ENCODE measurements at regions not wholly inside any gene's neighbourhood (a gene's known extent, or its start where the extent isn't known, plus 50 kb on each side); places are given as distances from the start of the nearest gene placed in this dataset.

- DNase-seq (ENCODE audit: low read depth): peak; percentile 51
- TF ChIP-seq CTCF (IDR thresholded peaks at IDR 0.05; ENCODE audit: insufficient read depth, low read length): no peak
- no peak overlapping the region for H3K4me3 ChIP-seq (ENCODE audit: low read depth, low read length)
Observed at GRCh38 chr21:28227881-28228635, 764.6 kb downstream of the LTN1 start.

GRCh38 chr21:28226563-28226962 is 766.1 kb downstream of the LTN1 start:
- no peak for TF ChIP-seq CTCF (IDR thresholded peaks at IDR 0.05; ENCODE audit: insufficient read depth, low read length)
- H3K4me3 ChIP-seq (ENCODE audit: low read depth, low read length): no peak overlapping the region
- DNase-seq (ENCODE audit: low read depth): no peak

GRCh38 chr21:28224191-28224726 is 768.4 kb downstream of the LTN1 start:
- H3K4me3 ChIP-seq (ENCODE audit: low read depth, low read length): no peak overlapping the region
- no peak for TF ChIP-seq CTCF (IDR thresholded peaks at IDR 0.05; ENCODE audit: insufficient read depth, low read length)
- DNase-seq (ENCODE audit: low read depth): peak; percentile 50

- TF ChIP-seq CTCF (IDR thresholded peaks at IDR 0.05; ENCODE audit: insufficient read depth, low read length): no peak
- H3K4me3 ChIP-seq (ENCODE audit: low read depth, low read length): no peak overlapping the region
- no peak for DNase-seq (ENCODE audit: low read depth)
Observed at GRCh38 chr21:28221984-28222383, 770.7 kb downstream of the LTN1 start.

GRCh38 chr21:28220680-28221079 is 772.0 kb downstream of the LTN1 start:
- DNase-seq (ENCODE audit: low read depth): peak; percentile 83
- TF ChIP-seq CTCF (IDR thresholded peaks at IDR 0.05; ENCODE audit: insufficient read depth, low read length): no peak
- no peak overlapping the region for H3K4me3 ChIP-seq (ENCODE audit: low read depth, low read length)

- TF ChIP-seq CTCF (IDR thresholded peaks at IDR 0.05; ENCODE audit: insufficient read depth, low read length): no peak
Observed at GRCh38 chr21:28216976-28217523, 775.6 kb downstream of the LTN1 start.

More at GRCh38 chr21:28216976-28217523, 775.6 kb downstream of the LTN1 start:
- DNase-seq (ENCODE audit: low read depth): no peak
- no peak overlapping the region for H3K4me3 ChIP-seq (ENCODE audit: low read depth, low read length)
